IPS-18c (cell line): ENCODE measurements at regions not wholly inside any gene's neighbourhood (a gene's known extent, or its start where the extent isn't known, plus 50 kb on each side); places are given as distances from the start of the nearest gene placed in this dataset.
"Not testable (repeated sequence)": the region's sequence is repeated elsewhere in the genome, so short reads cannot be mapped to it uniquely, and the experiment has no call there.

Source experiments
- H3K4me3 ChIP-seq: 2 replicates; pipeline ENCODE4 v1.7.0; 2013; ENCODE audit warnings: low read depth, mild to moderate bottlenecking, low read length, moderate library complexity; ENCODE audit not compliant: insufficient read depth
- H3K9me3 ChIP-seq: one replicate; pipeline ENCODE4 v1.6.1; 2013; ENCODE audit warnings: mild to moderate bottlenecking, low read length, moderate library complexity; ENCODE audit not compliant: control insufficient read depth, insufficient read depth

DNA sequence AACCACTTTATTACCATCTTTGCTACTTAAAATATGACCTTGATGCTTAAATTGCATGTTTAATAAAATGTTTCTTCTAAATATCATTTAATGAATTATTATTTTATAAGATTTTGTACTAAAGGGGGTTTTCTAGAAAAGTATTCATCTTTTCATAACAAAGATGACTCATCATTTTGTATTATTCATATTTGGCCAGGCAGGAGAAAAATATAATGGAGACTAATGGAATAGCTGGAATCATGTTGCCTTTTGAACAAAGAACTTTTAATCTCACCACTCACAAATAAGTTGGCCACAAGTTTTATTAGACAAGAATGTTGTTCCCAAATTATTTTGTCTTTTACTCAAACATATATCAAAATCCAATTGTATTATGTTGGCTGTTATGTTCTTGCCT, 882.4 kb downstream of the DSC3 start:
- Histone ChIP-seq H3K9me3 (no peaks in the 10 kb centered on the region), H3K4me3 (no peak overlapping the region)

DNA sequence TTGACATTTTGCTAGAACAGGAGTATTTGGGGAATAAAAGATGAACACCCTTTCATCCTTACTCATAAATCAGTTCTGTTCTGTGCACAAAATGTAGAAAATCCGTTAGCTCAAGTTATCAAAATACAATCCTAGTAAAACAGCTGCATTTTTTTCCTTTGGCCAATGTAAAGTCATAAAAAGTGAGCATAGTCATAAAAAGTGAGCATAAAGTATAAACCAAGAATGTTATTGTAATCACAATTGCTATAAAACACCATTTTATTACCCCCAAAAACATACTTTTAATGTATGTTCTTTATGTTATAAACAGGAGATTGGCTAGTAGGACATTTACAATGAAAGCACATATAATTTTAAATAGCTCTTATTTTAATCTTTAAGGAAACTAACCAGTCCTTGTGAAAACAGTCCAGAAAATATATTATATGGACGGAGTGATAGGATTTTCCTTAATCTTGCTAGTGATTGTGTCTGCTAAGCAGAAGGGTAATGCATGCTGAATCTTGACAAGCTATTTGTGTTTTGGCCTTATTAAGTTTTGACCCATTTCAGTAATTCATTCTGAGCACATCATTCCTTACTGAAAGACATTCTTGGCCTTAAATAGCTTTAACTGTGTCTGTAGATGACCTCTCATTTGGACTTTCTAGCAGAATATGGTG, 891.8 kb downstream of the DSC3 start:
- Histone ChIP-seq H3K9me3 (no peaks in the 10 kb centered on the region), H3K4me3 (no peak overlapping the region)

DNA sequence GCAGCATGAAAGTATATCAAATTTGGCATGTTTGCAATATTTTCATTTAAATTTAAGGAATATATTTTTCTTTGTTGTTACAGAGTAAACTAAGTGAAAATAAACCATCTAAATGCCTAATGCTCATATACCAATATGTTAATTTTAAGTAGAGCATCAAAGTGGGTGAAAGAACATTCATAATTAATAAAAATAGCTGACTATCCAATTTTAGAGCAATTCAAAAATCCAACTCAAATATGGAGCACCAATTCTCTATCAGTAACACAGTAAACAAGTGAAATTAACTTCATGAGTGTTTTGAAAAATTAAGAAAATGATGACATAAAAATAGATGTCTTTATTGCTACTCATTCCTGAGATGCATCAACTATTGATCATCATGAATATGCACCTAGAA, 893.0 kb downstream of the DSC3 start:
- Histone ChIP-seq H3K9me3 (no peaks in the 10 kb centered on the region), H3K4me3 (no peak overlapping the region)

DNA sequence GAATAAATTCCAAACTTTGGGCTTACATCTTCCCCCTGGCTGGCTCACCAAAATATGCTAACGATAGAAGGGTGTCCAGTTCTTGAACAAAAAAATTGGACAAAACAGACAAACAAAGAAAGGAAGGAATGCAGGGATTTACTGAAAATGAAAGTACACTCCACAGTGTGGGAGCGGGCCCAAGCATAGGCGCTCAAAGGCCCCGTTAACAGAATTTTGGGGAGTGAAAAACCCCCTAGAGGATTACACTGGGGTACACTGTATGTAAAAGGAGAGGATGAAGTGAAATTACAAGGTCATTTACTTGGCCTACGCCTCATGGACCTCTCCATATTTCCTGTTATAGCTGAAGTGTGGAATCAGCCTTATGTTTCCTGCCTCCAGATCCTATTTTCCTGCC, 899.7 kb downstream of the DSC3 start:
- Histone ChIP-seq H3K9me3 (peaks cover 5% of the 10 kb centered on the region), H3K4me3 (no peak overlapping the region)

DNA sequence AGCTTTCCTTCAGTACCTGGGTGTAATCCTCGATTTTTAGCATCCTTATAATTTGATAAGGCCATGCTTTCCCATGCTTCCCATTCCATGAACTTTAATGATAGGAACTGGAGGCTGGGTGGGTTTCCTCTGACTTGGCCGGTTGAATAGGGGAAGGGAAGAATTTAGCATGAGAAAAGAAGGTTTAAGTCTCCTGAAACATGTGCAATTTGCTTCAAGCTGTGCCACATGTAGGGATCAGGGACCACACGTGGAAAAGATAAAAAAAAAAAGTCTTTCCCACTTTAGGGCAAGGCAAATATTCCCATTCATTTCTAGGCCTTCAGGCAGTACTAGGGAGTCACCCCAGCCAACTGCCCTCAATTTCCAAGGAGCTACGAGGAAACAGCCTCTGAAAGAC, 900.3 kb downstream of the DSC3 start:
- Histone ChIP-seq H3K4me3 (no peak overlapping the region), H3K9me3 (peaks cover 5% of the 10 kb centered on the region)

DNA sequence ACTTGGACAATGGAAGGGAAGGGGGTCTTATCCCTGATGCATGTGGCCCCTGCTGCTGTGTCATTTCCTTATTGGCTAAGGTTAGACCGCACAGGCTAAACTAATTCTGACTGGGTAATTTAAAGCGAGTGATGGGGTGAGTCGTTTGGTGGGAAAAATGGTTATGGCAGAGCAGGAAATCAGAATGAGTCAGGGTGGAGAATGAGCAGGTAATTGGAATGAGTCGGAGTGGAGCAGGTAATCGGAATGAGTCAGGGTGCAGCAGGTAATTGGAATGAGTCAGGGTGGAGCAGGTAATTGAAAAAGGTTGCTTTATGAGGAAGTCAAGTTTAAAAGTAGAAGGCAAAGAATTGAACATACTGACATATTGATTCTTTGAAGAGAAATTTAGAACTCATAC, 901.0 kb downstream of the DSC3 start:
- not testable (repeated sequence) for H3K4me3 ChIP-seq, H3K9me3 ChIP-seq

DNA sequence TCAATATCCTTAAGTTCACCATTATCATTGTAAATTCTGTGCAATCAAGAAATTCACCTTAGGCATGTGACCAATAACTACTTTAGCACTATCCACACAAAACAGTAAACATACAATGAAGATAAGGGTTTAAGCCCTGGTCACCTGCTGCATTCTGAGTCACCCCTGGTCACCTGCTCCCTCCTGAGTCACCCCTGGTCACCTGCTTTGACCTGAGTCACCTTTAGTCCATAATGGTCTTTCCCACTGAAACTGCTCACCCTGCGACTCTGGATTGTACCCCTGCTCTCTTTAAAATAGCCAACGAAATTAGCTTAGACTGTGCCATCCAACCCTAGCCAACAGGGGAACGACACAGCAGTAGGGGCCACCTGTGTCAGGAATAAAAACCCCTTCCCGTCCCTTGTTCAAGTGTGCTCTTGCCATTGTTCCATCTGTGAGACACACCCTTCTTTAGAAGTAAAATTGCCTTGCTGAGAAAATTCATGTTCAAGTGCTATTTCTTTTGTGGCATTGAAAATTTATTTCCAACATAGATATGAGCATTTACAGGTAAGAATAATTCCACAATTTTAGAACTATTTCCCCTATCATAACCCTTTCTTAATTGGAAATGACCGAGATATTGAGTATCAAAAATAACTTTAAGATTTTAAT, 902.8 kb downstream of the DSC3 start:
- H3K9me3 ChIP-seq = peaks cover 5% of the 10 kb centered on the region
- H3K4me3 ChIP-seq = no peak overlapping the region

DNA sequence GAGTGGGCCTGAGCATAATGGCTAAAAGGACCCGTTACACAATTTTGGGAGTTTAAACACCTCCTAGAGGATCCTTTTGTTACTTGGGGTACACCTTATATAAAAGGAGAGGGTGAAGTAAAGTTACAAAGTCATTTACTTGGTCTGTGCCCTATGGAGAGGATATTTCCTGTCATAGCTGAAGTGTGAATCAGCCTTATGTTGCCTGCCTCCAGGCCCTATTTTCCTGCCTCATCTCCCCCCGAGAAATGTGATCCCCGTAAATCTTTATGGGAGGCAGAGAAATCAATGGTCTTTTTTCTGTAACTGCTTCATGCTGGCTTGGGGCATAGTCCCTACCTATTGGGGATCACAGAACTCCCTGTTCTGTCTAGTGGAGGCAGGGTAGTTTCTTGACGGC, 906.6 kb downstream of the DSC3 start:
- H3K4me3 ChIP-seq = no peak overlapping the region
- H3K9me3 ChIP-seq = peaks cover 5% of the 10 kb centered on the region

DNA sequence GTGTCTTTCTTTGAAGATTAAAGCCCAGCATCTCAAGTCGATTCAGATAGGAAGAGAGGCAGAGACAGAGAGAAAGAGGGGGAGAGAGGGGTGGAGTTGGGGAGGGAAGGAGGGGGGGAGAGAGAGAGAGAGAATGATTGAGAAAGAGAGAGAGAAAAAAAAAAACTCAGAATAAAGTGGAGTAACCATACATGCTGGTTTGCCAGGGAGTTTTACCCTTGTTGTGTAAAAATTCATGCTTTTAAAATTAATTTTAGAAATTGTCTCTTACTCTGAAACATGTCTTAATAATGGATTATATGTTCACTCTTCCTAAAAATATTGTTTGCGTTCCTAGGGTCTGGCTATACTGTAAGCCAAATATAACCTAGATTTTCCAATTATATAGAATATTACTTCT, 908.5 kb downstream of the DSC3 start:
- no peaks in the 10 kb centered on the region for H3K9me3 ChIP-seq

DNA sequence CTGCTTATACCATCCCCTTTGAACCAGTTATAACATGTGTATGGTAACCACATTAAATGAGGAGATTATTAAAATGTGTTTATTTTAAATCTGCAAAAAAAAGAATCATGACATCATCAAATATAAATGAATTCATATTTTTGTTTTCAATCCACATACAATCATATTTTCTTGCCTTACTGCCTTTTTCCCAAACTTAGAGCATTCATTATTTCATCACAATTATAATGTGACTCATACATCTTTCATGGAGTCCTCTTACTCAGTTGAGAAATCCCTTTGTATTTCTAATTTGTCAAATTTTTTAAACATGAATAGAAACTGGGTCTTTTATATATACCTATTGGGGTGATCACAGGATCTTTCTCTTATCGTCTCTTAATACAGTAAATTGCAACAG, 909.6 kb downstream of the DSC3 start:
- Histone ChIP-seq H3K9me3 (no peaks in the 10 kb centered on the region), H3K4me3 (no peak overlapping the region)

More for the DNA sequence above, 908.5 kb downstream of the DSC3 start:
- H3K4me3 ChIP-seq = no peak overlapping the region

DNA sequence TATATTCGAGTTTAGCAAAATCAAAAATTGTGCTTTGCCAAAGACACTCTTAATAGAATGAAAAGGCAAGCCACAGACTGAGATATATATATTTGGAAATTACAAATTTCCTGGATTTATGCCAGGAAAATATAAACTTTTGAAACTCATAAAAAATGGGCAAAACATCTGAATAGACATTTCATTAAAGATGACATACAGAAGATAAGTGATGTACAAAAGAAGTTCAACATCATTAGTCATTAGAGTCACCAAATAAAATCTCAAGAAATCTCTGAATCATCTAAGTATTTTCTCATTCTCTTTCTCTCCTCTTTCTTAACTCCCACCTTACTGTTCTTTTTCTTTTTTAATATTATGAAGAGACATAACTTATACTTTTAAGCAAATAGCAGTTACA, 921.1 kb downstream of the DSC3 start:
- Histone ChIP-seq H3K9me3 (no peaks in the 10 kb centered on the region), H3K4me3 (no peak overlapping the region)

DNA sequence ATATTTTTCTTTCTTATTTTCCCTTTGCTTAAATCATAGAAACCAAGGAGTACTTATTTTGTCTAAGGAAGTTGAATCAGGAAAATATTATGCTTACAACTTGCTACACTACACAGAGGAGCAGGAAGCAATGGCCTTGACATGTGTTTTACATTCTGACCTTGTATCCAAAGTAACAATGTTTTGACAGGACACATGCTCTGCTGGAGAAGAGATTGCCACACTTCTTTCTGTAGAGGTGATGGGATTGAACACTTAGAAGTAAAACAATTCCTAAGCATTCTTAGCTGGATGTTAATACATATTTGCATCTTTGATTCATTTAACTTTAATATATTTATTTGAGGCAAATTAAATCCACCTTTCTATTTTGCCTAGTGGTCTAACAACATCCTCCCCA, 929.1 kb downstream of the DSC3 start:
- Histone ChIP-seq H3K4me3 (no peak overlapping the region), H3K9me3 (no peaks in the 10 kb centered on the region)

DNA sequence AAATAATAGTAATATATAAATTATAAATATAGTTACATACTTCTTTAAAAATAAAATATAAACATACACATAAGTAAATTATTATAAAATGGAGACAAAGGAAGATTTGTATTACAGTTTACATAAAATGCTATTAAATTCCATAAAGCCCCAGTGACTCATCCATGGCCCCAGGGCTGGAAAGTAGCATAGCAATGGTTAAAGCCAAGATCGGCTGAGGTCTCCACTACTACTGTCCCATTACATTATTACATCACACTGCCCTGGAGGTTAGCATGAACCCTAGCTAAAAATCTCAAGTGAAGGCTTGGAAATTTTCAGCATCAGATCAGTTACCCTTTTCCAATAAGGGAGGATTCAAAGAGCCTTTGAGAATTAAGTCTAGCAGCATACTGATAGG, 936.2 kb downstream of the DSC3 start:
- Histone ChIP-seq H3K4me3 (no peak overlapping the region), H3K9me3 (no peaks in the 10 kb centered on the region)

DNA sequence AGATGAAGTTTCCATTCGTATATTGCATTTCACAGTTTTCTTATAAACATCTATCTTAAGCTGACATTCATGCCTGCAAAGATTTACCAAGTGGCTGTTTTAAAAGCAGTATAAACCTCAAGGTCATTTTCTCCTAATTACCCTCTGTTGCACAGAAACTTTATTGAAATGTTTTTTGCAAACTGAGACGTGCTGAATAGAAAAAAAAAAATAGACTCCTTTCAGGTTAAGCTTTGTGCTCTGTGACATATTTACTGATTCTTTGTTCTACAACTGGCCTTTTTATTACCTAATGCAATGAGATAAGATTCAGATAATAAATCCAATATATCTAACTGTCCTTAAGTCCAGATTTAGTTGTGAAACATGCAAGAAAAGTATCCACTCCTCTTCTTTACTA, 938.7 kb downstream of the DSC3 start:
- Histone ChIP-seq H3K4me3 (no peak overlapping the region), H3K9me3 (no peaks in the 10 kb centered on the region)

DNA sequence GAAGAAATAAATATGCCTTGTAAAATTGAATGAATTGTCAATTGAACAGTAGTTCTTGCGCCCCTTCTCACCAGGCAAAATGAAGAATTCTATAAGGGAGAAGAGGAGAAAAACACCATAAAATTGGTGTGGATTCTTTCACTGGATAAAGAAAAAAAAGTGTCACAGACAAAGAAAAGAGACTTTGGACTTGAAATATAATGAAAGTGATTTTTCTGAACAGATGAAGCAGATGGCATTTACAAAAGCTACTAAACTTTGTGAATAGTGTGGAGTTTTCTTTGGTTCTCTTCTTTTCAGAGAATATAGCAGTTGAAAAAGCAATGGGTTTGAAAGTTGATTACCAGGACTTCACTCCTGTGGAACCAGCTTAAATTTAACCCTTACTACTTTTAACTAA, 945.7 kb downstream of the DSC3 start:
- Histone ChIP-seq H3K9me3 (no peaks in the 10 kb centered on the region), H3K4me3 (no peak overlapping the region)

DNA sequence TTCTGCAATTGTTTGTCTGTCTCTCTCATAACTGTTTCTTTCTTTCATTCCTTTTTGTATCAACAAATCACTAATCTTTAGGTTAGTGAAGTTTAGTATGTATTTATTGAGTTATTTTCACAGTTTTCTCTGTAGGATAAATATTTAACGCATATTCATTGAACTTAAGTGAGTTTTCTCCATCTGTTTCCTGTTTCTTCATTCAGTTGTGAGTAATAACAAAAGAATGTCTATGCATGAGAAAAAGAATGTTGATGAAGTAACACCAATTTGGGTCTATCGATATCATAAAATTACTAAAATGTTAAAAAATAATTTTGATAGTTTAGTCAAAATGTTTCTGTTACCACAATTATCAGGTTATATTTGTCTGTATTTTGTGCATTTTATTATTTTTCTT, 948.0 kb downstream of the DSC3 start:
- Histone ChIP-seq H3K4me3 (no peak overlapping the region), H3K9me3 (no peaks in the 10 kb centered on the region)

DNA sequence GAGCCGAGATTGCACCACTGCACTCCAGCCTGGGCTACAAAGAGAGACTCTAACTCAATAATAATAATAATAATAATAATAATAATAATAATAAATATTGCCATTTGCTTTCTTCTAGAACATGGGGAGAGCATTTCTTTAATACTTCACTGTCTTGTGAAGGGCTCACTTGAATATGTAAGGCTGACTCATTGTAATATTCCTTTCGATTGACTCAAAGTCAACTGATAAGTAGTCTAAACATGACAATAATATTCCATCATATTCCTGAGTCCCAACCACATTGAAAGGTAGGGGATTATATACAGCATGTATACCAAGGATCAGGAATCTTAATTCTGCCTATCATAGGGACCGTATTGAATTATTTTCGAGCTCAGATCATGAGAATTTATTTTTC, 949.2 kb downstream of the DSC3 start:
- Histone ChIP-seq H3K9me3 (no peaks in the 10 kb centered on the region), H3K4me3 (no peak overlapping the region)

DNA sequence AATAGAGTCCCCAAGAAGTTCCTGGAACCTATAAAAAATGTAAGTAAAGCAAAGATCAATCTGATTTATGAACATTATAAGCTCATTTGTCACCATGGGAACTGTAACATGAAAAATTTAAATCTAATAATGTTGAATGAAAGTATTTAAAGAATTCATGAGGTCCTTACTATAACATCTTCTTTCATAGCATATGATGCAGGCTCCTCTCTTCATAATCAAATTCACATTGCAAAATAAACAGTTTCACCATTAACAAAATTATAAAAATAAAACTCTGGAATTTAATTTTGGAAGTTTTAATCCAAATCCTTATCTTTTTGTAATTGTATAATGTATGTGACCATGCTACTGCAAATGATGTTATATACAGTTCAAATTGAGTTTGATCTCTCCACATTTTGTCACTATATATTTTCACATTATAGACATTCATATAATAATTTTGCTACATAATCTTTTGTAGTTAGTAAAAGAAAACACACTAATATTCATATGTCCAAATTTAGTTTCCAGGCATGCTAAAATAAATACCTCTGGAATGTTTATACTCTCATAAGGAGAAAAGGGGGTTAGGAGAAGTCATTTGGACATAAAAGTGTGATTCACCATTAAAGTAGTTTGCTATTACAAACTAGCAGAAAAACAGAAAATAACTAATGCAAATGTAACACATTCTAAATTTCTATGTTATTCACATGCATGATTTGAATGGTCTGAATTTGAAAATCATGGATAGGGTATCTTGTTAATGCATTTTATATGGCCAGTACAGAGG, 954.1 kb downstream of the DSC3 start:
- H3K9me3 ChIP-seq = no peaks in the 10 kb centered on the region

More for the DNA sequence above, 954.1 kb downstream of the DSC3 start:
- no peak overlapping the region for H3K4me3 ChIP-seq
